Chondrocyte (in vitro differentiated cells): ENCODE measurements at regions not wholly inside any gene's neighbourhood (a gene's known extent, or its start where the extent isn't known, plus 50 kb on each side); places are given as distances from the start of the nearest gene placed in this dataset.

ENCODE experiments used
- DNase-seq: peaks from one replicate; pipeline ENCODE4 v3.0.0; 2021; ENCODE audit warnings: mixed read lengths, low spot score
- H3K27ac Mint-ChIP-seq: one replicate; pipeline ENCODE4 v1.8.0; 2021; ENCODE audit warnings: mild to moderate bottlenecking, moderate library complexity, mixed read lengths; ENCODE audit not compliant: unreplicated experiment
- H3K27me3 Mint-ChIP-seq: 2 replicates; pipeline ENCODE4 v1.8.0; 2021; ENCODE audit warnings: low read depth, mixed read lengths
- H3K36me3 Mint-ChIP-seq: 2 replicates; pipeline ENCODE4 v1.8.0; 2021; ENCODE audit warnings: low read depth, mixed read lengths
- H3K4me1 Mint-ChIP-seq: 2 replicates; pipeline ENCODE4 v1.8.0; 2021; ENCODE audit warnings: low read depth, mild to moderate bottlenecking, mixed read lengths
- H3K4me3 Mint-ChIP-seq: one replicate; pipeline ENCODE4 v1.8.0; 2021; ENCODE audit warnings: mild to moderate bottlenecking, moderate library complexity, mixed read lengths; ENCODE audit not compliant: unreplicated experiment
- H3K9me3 Mint-ChIP-seq: 2 replicates; pipeline ENCODE4 v1.8.0; 2021; ENCODE audit warnings: low read depth, mixed read lengths
- CTCF ChIP-seq: fragments of 200-600 bp; sonication (generic); IDR thresholded peaks from 2 replicates; pipeline ENCODE4 v1.5.0; 2021; ENCODE audit warnings: antibody characterized with exemption, mild to moderate bottlenecking, moderate library complexity

DNA sequence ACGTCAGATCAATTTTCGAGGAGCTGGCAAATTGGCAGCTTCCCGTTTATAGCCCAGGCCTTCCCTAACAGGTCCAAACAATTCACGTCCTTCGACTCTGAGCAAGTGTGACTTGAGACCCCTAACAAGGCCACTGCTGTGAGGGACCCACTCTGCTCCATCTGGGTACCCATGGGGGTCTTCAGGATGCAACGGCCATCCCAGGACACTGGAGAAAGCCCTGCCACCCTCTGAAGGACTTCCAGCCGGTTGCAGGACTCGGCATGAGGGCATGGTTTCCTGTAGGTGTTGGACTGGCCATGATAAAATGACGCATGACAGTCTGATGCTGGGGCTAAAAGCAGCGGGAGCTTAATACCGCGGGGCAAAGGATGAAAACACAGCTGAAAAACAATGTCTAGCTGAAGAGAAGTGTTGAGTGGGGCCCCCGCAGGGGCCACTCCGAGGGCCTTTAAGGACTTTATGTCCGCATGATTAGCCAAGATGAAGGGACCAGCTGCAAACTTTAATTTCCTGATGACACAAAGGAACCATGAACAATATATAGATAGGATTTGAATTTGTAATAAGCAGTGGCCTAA is 113.3 kb upstream of the ZNF521 start:
- Mint-ChIP-seq H3K9me3 (no peaks in the 10 kb centered on the region), H3K4me3 (no peak overlapping the region), H3K4me1 (peaks cover 45% of the 10 kb centered on the region), H3K27ac (no peak overlapping the region), H3K36me3 (no peaks in the 10 kb centered on the region), H3K27me3 (no peaks in the 10 kb centered on the region)
- DNase-seq: peak; percentile 69
- TF ChIP-seq CTCF: no peak

DNA sequence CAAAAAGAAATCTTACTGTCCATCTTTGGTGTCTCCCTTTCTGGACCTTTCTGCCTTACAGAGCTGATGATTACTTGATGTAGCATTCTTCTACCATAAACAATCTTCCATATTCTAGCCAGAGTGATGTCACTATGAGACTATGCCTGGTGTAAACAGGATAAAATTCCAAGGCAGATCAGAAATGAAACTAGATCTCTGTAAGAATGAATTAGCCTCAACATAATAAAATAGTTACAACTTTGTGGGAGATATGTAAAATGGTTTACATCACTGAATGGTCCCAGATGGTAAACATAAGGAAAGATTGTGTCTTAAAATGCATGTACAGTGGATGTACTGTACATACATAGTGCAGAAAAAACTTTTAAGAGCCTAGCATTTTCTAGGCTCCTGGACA is 112.3 kb upstream of the ZNF521 start:
- no peak for TF ChIP-seq CTCF
- no peak overlapping the region for H3K27ac Mint-ChIP-seq
- DNase-seq: no peak
- H3K4me3 Mint-ChIP-seq: no peak overlapping the region
- no peaks in the 10 kb centered on the region for H3K36me3 Mint-ChIP-seq
- H3K4me1 Mint-ChIP-seq: peaks cover 52% of the 10 kb centered on the region
- no peaks in the 10 kb centered on the region for H3K9me3 Mint-ChIP-seq
- H3K27me3 Mint-ChIP-seq: no peaks in the 10 kb centered on the region

GRCh38 chr18:25463726-25464125 is 111.8 kb upstream of the ZNF521 start:
- H3K9me3 Mint-ChIP-seq: no peaks in the 10 kb centered on the region
- no peak for DNase-seq
- H3K36me3 Mint-ChIP-seq: no peaks in the 10 kb centered on the region
- no peak overlapping the region for H3K4me3 Mint-ChIP-seq
- H3K27me3 Mint-ChIP-seq: no peaks in the 10 kb centered on the region
- no peak for TF ChIP-seq CTCF
- H3K4me1 Mint-ChIP-seq: peaks cover 52% of the 10 kb centered on the region
- H3K27ac Mint-ChIP-seq: no peak overlapping the region

DNA sequence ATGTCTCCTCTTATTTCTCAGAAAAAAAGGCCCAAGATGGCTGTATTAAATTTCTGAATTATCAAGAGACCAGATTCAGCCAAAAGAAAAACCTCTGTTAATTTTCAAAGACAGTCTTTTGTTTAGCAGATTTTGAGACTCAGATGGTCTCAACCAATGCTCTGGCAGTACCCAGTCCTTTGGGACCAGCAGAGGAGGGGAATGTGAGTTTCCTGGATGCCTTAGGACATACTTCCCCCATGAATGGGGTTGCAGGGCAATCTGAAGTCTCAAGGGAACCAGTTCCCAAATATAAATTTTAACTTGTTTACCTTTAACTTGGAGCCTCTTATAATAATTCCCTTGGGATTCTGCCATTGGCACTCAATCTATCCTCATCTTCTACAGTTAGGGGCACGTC is 107.8 kb upstream of the ZNF521 start:
- Mint-ChIP-seq H3K9me3 (no peaks in the 10 kb centered on the region), H3K4me3 (no peak overlapping the region), H3K36me3 (no peaks in the 10 kb centered on the region), H3K27me3 (no peaks in the 10 kb centered on the region), H3K4me1 (peaks cover 44% of the 10 kb centered on the region), H3K27ac (peak overlapping the region; percentile 8)
- TF ChIP-seq CTCF: no peak
- no peak for DNase-seq

DNA sequence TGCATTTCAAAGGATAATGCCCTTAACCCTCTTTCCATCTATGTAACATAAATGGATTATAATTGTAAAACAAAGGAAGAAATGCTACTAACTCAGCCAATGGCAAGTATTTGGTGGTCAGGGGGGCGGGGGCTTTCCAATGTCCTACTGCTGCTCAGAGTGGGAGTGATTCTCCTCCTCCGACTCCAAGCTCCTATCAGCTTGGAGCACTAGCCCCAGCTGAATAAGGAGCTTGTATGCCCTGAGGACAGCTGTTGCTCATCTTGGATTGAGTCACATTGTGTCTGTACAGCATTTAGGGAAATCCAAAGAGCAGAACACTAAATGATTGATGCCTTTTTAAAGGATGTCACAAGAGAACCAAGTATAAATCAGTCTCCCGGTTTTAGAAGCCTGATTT is 105.6 kb upstream of the ZNF521 start:
- H3K27ac Mint-ChIP-seq: no peak overlapping the region
- H3K9me3 Mint-ChIP-seq: no peaks in the 10 kb centered on the region
- DNase-seq: no peak
- no peaks in the 10 kb centered on the region for H3K27me3 Mint-ChIP-seq
- H3K4me1 Mint-ChIP-seq: peaks cover 42% of the 10 kb centered on the region
- no peaks in the 10 kb centered on the region for H3K36me3 Mint-ChIP-seq
- no peak for TF ChIP-seq CTCF
- no peak overlapping the region for H3K4me3 Mint-ChIP-seq
